Osteoblast (primary cell): ENCODE measurements at regions not wholly inside any gene's neighbourhood (a gene's known extent, or its start where the extent isn't known, plus 50 kb on each side); places are given as distances from the start of the nearest gene placed in this dataset.
"Not testable (repeated sequence)": the region's sequence is repeated elsewhere in the genome, so short reads cannot be mapped to it uniquely, and the experiment has no call there.

Source experiments
- DNase-seq: peaks from one replicate; pipeline ENCODE4 v3.0.0; 2011; ENCODE audit warnings: low spot score, mixed read lengths; ENCODE audit not compliant: insufficient read length; ENCODE audit errors: missing footprints
- H2AFZ ChIP-seq: 2 replicates; pipeline ENCODE4 v1.6.0; 2011; ENCODE audit warnings: mild to moderate bottlenecking, low read length
- H3K27ac ChIP-seq: 2 replicates; pipeline ENCODE4 v1.5.1; 2011; ENCODE audit warnings: mild to moderate bottlenecking, low read depth, low read length, moderate library complexity
- H3K27me3 ChIP-seq: 2 replicates; pipeline ENCODE4 v1.6.0; 2012; ENCODE audit warnings: mild to moderate bottlenecking, control low read depth, inconsistent platforms, low read length, moderate library complexity; ENCODE audit not compliant: insufficient read depth
- H3K36me3 ChIP-seq: 2 replicates; pipeline ENCODE4 v1.5.1; 2011; ENCODE audit warnings: mild to moderate bottlenecking, low read length, control low read depth, moderate library complexity; ENCODE audit not compliant: insufficient read depth
- H3K4me1 ChIP-seq: 2 replicates; pipeline ENCODE4 v1.5.1; 2011; ENCODE audit warnings: mild to moderate bottlenecking, low read length, control low read depth, moderate library complexity; ENCODE audit not compliant: insufficient read depth
- H3K4me2 ChIP-seq: 2 replicates; pipeline ENCODE4 v1.6.0; 2011; ENCODE audit warnings: mild to moderate bottlenecking, low read length; ENCODE audit not compliant: insufficient read depth
- H3K4me3 ChIP-seq: fragments of 200-600 bp; sonication (generic); 3 replicates; pipeline ENCODE4 v1.5.1; 2012; ENCODE audit warnings: mild to moderate bottlenecking, low read length, inconsistent platforms; ENCODE audit not compliant: insufficient read depth
- H3K79me2 ChIP-seq: 2 replicates; pipeline ENCODE4 v1.6.0; 2012; ENCODE audit warnings: mild to moderate bottlenecking, low read length, control low read depth, inconsistent platforms; ENCODE audit not compliant: insufficient read depth
- H3K9me3 ChIP-seq: 2 replicates; pipeline ENCODE4 v1.5.1; 2011; ENCODE audit warnings: low read depth, low read length, control low read depth
- H4K20me1 ChIP-seq: 2 replicates; pipeline ENCODE4 v1.6.0; 2012; ENCODE audit warnings: mild to moderate bottlenecking, low read length, control low read depth; ENCODE audit not compliant: insufficient read depth
- TF ChIP-seq, protein P1 (sequence below): IDR thresholded peaks from 2 replicates; pipeline ENCODE4 v1.5.1; 2011; ENCODE audit warnings: mild to moderate bottlenecking, low read depth, low read length, moderate library complexity; ENCODE audit errors: extremely low read depth

DNA sequence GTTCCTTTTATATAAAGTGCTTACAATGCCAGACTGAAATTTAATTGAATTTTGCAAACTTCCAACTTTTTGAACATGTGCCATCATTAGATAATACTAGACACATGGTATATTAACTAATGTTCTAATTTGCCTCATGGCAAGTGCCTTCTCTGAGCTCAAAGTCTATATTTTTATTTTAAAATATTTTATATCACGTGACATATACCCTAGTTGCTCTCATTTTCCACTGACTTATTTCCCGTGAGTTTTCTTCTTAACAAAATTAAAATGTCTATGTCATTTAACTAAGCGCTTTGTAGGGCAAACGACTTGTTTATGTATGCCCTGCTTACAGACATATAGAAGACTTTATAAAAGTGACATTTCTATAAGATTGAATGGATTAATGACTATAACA, 509.6 kb upstream of the SYT4 start:
- TF ChIP-seq, protein P1, sequence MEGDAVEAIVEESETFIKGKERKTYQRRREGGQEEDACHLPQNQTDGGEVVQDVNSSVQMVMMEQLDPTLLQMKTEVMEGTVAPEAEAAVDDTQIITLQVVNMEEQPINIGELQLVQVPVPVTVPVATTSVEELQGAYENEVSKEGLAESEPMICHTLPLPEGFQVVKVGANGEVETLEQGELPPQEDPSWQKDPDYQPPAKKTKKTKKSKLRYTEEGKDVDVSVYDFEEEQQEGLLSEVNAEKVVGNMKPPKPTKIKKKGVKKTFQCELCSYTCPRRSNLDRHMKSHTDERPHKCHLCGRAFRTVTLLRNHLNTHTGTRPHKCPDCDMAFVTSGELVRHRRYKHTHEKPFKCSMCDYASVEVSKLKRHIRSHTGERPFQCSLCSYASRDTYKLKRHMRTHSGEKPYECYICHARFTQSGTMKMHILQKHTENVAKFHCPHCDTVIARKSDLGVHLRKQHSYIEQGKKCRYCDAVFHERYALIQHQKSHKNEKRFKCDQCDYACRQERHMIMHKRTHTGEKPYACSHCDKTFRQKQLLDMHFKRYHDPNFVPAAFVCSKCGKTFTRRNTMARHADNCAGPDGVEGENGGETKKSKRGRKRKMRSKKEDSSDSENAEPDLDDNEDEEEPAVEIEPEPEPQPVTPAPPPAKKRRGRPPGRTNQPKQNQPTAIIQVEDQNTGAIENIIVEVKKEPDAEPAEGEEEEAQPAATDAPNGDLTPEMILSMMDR: no peak
- Histone ChIP-seq H3K4me2 (no peak overlapping the region), H4K20me1 (no peaks in the 10 kb centered on the region), H2AFZ (no peak overlapping the region), H3K27ac (no peak overlapping the region), H3K9me3 (no peaks in the 10 kb centered on the region), H3K36me3 (no peaks in the 10 kb centered on the region), H3K79me2 (no peaks in the 10 kb centered on the region), H3K27me3 (no peaks in the 10 kb centered on the region), H3K4me3 (no peak overlapping the region), H3K4me1 (no peaks in the 10 kb centered on the region)
- no peak for DNase-seq

DNA sequence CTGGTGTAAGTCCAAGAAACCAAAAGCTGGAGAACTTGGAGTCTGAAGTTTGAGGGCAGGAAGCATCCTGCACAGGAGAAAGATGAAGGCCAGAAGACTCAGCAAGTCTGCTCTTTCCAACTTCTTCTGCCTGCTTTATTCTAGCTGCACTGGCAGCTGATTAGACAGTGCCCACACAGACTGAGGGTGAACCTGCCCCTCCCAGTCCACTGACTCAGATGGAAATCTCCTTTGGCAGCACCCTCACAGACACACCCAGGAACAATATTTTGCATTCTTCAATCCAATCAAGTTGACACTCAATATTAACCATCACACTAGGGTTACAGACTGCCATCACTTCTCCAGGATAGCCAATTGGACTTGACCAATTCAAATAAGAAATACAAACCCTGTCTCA, 510.4 kb upstream of the SYT4 start:
- H3K27me3 ChIP-seq, H3K79me2 ChIP-seq, H3K4me2 ChIP-seq, H2AFZ ChIP-seq, H3K36me3 ChIP-seq, H3K4me3 ChIP-seq, H3K27ac ChIP-seq, H3K9me3 ChIP-seq, H3K4me1 ChIP-seq, H4K20me1 ChIP-seq, DNase-seq: not testable (repeated sequence)

DNA sequence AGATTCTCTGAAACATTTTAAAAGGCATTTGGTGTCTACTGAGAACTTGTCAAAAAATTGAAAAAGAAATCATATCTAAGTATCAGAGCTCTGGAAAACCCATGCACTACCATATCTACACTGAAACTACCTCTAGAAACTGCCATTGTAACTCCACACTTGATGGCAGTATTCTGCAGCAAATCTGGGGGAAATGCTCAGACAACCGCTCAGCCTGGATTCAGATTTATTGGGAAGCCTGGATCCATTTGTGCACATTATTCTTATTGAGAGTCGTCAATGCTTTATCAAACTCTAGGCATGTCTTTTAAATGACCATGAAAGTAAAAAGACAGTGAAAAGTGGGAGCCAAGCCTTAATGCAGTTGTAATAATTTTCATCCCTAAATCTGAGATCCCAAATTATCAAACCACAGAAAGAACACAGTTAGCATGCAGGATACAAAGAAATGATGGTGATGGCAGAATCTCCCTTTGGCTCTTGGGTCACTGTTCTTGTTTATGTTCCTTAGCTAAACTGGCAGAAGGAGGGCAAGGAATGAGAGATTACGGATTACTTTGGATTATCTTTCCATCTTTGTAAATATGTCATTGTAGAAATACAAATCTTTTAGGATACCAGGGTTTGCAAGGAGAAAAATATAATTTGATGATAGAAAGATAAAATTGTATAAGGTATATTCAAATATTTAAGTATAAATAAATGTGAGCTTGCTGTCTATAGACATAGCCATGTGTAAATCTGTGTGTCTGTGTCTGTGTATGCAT, 512.1 kb upstream of the SYT4 start:
- peak; percentile 50 for DNase-seq
- TF ChIP-seq, protein P1: peak; percentile 33
- Histone ChIP-seq H3K36me3 (no peaks in the 10 kb centered on the region), H3K4me3 (no peak overlapping the region), H3K27me3 (no peaks in the 10 kb centered on the region), H3K9me3 (no peaks in the 10 kb centered on the region), H3K27ac (no peak overlapping the region), H3K4me1 (no peaks in the 10 kb centered on the region), H4K20me1 (no peaks in the 10 kb centered on the region), H3K4me2 (no peak overlapping the region), H2AFZ (no peak overlapping the region), H3K79me2 (no peaks in the 10 kb centered on the region)

DNA sequence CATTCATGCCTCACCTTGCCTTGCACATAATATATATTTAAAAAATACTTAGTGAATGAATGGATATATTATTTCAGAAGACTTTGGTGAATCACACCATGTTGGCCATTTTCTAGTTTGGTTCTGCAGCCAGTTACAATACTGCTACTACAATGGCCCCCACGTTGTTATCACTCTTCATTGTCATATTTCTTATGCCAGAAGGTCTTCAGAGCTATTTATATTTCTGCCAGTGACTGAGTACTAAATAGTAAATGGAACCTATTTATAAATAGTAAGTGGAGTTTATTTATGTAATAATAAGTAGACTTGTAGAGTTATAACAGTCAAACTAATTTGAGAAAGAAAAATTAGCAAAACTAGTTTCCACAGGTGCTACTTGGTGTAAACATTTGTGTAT, 516.6 kb upstream of the SYT4 start:
- H3K9me3 ChIP-seq: no peaks in the 10 kb centered on the region
- no peak overlapping the region for H2AFZ ChIP-seq
- H3K4me2 ChIP-seq: no peak overlapping the region
- no peaks in the 10 kb centered on the region for H4K20me1 ChIP-seq
- H3K27me3 ChIP-seq: no peaks in the 10 kb centered on the region
- TF ChIP-seq, protein P1: no peak
- H3K27ac ChIP-seq: no peak overlapping the region
- no peak overlapping the region for H3K4me3 ChIP-seq
- no peaks in the 10 kb centered on the region for H3K4me1 ChIP-seq
- no peaks in the 10 kb centered on the region for H3K79me2 ChIP-seq
- no peak for DNase-seq
- H3K36me3 ChIP-seq: no peaks in the 10 kb centered on the region
